Fibroblast of the conjunctiva (primary cell): ENCODE measurements at regions not wholly inside any gene's neighbourhood (a gene's known extent, or its start where the extent isn't known, plus 50 kb on each side); places are given as distances from the start of the nearest gene placed in this dataset.
"Not testable (repeated sequence)": the region's sequence is repeated elsewhere in the genome, so short reads cannot be mapped to it uniquely, and the experiment has no call there.

Source experiments
- DNase-seq: peaks from one replicate; pipeline ENCODE4 v3.0.0-alpha.2; 2010; ENCODE audit warnings: low read depth

DNA sequence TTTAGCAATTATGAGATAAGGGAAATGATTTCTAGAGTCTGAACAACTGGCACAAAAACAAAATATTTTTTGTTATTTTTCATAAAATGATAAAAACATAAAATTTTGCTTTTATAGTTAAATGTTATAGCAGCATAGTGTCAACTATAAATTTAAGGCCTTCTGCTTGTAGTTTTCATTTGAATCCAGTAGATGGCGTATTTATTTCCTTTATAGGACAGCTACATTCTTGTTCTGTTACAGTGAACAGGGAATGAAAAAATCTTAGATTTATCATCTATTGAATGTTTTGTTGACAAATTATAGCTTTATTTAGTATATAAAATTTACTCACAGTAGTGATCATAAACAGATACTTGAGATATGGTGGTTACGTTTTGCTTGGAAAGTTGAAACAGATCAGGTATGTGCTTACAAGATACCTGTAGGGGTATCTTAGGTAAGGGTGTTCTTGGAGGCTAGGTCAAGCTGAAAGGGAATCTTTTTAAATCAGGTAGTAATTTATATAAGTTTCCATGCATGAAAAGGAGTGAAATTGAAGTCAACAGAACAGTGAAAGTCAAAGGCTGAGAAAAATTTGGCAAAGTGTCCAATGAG lies 239.3 kb upstream of the GRIN3A start:
- peak; percentile 2 for DNase-seq

- DNase-seq = no peak
Measured at GRCh38 chr9:101970609-101971008, 232.2 kb upstream of the GRIN3A start.

DNA sequence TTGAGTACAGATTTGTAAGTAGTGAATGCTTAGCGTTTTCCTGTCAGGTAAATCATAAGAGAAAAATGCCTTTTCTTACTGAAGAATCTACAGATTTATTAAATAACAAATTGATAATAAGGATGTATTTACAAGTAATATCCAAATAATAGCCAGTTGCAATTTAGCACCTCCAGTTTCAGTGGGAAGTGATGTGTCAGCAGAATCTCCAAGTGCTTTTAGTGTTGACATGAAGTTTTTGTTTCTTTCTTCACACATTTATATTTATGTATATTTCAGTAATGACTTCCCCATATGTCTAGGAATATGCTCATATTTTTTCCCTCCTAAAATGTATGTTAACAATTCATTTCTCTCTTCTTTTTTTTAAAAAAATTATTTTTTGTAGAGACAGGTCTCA lies 229.9 kb upstream of the GRIN3A start:
- no peak for DNase-seq

DNA sequence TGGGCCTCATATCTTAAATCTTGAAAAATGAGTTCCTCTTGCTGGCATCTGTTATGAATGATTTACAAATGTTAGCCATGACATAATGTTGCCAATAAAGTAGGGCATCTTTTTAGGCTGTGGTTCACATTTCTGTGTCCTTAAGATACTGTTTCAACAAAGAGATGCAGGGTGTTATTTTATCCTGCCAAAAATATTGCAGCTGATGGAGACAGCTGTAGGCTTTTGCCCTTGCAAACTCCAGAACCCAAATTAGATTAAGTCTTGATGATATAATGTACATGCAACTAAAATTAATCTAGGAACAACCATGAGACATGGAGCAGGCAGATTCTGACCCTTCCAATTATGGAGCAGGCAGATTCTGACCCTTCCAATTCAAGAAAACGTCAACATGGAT lies 228.2 kb upstream of the GRIN3A start:
- DNase-seq = no peak

DNA sequence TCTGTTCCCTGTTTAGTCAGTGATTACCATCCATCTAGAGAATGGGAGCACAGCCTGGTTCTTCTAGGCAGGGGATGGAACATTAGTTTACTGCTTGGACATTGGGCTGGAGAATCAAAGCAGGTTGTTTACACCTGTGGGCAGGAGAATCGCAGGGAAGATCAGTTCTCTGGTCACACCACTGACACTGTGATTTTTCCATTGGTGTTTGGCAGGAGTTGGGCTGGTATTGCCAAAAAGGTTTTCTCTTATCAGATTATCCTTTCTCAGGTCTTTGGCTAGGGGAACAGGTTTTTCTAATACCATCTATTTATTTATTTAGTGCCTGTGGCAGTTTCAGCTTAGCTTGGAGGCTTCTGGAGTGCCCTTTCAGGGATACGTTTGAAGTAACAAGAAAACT lies 219.3 kb upstream of the GRIN3A start:
- DNase-seq = no peak

DNA sequence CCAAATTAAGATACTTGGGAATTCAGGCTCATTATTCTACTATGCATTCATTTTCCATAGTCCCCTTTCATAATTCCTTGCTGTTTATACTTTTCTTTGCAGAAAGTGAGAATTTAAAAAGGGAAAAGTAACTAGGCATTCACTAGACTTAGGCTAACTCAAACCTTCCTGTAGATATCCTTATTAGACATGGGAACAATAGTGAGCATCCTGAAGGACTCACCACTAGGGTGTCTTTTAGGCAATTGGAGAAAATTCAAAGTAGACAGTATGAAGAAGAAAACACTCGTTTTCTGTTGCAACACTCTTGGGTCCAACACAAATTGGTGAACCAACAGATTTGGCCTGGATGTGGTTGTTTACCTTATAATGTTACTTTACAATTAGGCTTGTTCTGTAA lies 213.2 kb upstream of the GRIN3A start:
- no peak for DNase-seq

DNA sequence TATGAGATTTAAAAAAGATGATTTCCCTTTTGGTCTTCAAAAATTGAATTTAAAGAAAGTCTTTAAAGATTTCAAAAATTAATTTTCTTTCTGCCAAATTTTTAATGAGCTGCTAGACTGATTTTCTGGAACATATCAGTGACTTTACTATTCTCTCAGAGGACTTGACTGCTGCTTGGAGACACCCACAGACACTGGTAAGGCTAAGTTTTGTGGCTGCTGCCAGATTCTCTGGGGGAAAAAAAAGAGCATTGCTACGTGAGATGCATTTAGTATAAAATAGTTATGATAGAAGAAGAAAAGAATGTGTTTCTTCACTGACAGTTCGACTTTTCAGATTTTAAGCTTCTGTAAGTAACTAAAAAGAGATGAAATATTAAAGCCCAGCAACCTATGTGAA lies 193.3 kb upstream of the GRIN3A start:
- DNase-seq = no peak

DNA sequence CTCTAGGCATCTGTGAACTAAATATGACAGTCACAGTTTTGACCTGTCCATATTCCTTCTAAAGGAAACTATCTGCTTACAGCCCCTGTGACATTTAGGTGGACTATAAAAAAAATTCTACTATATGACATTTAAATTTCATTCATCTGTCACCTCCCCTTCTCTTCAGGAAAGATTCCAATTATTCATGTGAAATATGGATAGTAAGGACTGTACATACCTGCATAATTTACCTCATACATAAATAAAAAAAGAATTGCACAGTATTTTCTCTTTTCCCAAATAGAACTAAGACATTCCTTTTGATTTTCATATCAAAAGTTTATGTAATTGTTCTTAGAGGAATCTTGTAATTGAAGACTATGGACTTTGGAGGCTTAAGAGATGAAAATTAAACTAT lies 192.3 kb upstream of the GRIN3A start:
- no peak for DNase-seq

DNA sequence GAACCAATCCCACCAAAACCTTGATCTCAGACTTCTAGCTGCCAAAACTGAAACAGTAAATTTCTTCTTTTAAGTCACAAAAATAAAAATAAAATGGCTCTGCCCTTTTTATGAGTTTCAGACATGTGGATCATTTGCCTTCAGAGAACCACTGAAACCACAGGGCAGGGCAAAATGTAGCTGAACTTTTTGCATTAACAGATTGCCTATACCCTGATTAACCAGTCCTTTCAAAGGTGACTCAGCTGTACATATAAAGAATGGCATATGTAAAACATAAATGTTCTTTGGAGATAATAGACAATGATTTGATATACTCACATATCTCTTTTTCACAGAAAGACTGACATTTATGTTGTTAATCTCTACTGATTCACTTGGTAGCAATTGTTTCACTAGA lies 187.1 kb upstream of the GRIN3A start:
- no peak for DNase-seq

DNA sequence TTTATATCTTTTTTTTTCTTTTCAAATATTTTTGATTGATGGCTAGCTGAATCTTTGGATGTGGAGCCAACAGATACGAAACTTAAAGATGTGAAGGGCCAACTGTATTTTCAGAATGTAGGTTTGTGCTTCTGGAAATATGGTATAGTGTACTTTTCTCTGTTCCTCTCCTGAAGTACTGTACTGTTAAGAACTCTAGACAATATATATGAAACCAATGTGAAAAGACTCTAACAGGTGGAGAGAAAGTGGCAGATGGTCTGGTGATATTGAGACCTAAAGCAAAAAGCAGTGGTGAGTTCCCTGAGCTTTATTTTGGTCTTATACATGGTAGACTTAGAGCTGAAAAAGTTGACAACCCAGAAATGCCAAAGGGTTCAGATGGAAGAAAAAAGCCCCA lies 185.0 kb upstream of the GRIN3A start:
- DNase-seq = no peak

- not testable (repeated sequence) for DNase-seq
Measured at GRCh38 chr9:101916948-101917347, 178.5 kb upstream of the GRIN3A start.

DNA sequence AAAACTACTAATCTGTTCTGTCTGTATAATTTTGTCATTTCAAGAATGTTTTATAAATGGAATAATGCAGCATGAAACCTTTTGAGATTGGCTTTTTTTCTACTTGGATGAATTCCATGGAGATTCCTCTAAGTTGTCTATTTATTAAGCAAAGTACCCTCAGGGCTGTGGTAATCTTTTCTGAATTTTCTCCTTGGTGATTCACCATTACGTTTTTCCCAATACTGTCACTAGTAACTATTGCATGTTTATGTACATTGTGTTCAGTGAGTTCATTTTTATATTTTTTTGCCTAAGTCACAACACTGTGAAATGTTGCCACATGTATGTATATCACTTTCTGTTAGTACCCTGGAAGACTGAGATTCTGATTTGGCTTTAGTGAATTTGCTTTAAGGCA lies 177.0 kb upstream of the GRIN3A start:
- DNase-seq = peak; percentile 3

DNA sequence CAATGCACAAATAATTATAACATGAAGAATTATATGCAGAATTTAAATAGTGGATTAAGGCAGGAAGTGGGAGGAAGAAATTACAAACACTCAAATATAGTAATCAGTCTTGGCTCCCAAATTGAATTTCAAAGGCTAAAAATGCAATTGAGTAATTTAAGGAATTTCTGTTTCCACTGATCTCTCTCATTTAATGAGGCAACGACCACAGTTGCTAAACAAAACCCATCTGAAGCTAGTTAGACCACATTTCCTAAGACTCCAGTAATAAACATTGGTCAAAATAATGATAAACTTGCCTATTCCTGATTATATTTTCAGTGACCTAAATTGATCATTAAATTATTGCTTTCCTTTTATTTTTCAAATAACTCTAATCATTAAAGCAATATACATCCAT lies 174.3 kb upstream of the GRIN3A start:
- DNase-seq = no peak

DNA sequence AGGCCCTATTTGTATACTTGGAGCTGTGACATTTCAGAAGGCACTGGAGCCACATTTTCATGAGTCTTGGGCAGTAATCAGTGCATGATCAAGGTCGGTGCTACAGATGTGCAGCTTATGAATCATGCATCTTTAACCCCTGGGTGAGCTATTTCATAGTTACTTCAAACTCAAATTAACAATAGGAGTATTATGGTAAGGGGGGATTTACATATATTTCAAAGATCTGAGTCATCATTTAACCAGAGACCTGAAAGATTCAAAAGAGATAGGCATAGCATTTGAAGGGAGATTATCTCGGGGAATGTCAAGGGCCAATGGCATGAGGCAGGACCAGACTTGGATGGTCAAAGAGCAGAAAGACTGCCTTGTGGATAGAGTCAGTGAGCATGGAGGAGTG lies 169.0 kb upstream of the GRIN3A start:
- DNase-seq = no peak

GRCh38 chr9:101904845-101905244 lies 166.4 kb upstream of the GRIN3A start:
- no peak for DNase-seq

GRCh38 chr9:101902051-101902450 lies 163.6 kb upstream of the GRIN3A start:
- no peak for DNase-seq

DNA sequence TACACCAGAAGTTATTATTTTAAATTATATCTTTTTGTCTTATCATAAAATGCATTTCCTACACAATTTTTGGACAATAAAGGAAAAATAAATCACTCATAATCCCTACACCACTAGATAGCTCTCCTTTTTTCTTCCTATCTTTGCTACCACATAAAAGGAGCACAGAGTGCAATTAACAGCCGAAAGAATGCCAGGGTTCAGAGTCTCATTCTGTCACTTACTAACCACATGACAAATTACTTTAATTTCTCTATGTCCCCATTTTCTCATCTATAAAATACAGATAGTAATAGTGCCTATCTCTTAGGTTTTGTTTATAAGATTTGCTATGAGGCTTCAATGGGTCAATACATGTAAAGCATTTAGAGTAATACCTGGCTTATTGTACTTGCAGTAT lies 158.7 kb upstream of the GRIN3A start:
- DNase-seq = no peak

DNA sequence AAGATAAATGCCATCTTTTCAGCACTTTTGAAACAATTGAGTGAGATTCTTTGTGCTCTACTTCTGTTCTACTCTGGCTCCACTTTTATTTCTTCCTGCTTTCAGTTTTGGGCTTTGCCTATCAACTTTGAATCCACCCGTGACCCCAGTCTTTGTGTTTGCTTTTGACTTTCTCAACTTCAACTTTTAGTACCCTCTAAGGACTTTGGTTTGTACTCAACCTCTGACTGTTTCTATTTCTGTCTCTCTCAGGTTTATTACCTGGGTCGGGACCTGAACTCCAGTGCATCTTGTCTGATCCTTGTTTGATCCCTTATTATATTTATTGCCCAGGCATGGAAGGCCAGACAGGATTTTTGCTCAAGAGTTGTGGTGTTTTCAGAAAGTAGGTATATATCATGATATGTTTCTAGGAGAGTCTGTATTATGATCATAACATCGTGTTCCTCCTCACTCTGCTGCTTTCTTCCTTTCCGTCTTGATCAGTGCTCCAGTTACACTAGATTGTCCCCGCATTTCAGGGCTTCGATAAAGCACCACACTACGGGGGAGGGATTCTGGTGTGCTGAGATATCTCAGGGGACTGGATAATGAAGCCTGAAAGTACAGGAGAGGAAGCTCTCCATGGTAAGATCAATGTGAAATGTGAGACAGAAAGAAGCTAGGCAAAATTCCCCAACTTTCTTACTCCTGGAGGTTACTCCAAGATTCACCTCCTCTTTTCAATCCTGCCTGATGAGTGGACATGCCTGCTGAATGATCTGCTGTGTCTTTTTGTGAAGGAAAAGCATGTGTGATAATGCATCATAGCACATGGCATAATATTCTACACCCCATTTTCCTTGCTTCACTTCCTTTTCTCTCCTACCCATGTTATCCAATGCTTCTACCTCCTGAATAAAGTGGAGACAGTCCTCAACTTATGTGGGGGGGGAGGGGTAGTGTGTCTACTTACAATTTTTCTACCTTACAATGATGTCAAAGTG lies 155.5 kb upstream of the GRIN3A start:
- no peak for DNase-seq

- DNase-seq = no peak
Measured at GRCh38 chr9:101881508-101881907, 143.1 kb upstream of the GRIN3A start.

DNA sequence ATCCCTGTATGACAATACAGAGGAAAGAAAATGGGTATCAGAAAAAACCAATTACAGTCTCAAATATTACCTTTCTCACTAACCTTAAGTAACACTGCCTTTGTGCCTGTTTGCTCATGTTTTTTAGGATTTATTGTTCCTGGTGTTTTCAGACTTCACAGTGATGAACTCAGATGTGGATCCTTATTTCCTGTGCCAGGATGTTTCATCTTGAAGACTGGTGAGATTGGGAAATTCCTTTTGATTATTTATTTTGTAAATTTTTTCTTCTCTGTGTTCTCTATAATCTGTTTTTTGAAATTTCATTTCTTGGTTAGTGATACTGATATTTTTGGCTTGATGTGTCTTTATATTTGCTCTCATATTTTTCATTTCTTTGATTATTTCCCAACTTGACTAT lies 142.4 kb upstream of the GRIN3A start:
- DNase-seq = no peak

- DNase-seq = no peak
Measured at GRCh38 chr9:101878734-101879133, 140.3 kb upstream of the GRIN3A start.

DNA sequence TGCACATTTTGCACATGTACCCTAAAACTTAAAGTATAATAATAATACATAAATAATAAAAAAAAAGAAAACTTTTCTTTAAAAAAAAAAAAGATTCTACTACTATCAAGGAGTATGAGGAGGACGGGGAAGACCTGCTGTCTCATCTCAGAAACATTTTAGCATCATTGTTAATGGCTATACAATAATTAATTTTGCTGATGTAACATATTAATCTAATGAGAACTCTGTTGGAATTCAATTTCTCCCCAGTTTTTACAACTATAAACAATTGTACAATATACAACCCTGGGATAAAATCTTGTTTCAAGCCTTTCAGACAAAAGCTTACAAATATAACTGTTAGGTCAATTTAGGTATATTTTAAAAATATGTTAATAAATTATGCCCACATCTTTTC lies 139.0 kb upstream of the GRIN3A start:
- DNase-seq = no peak

GRCh38 chr9:101861472-101861871 lies 123.0 kb upstream of the GRIN3A start:
- DNase-seq = no peak

GRCh38 chr9:101860920-101861319 lies 122.5 kb upstream of the GRIN3A start:
- DNase-seq = no peak
